DMS 273 (cell line): ENCODE measurements at regions not wholly inside any gene's neighbourhood (a gene's known extent, or its start where the extent isn't known, plus 50 kb on each side); places are given as distances from the start of the nearest gene placed in this dataset.
"Not testable (repeated sequence)": the region's sequence is repeated elsewhere in the genome, so short reads cannot be mapped to it uniquely, and the experiment has no call there.

Experiments used
- DNase-seq: peaks from one replicate; lab custom pipeline; 2025; ENCODE audit not compliant: unreplicated experiment; lab: John Stamatoyannopoulos, UW

- no peak for DNase-seq
These were observed 254.9 kb downstream of the PLK2 start for GRCh38 chr5:58204966-58205365.

GRCh38 chr5:58202941-58203444 lies 256.9 kb downstream of the PLK2 start:
- DNase-seq = no peak

GRCh38 chr5:58201922-58202648 lies 257.8 kb downstream of the PLK2 start:
- DNase-seq = no peak

- no peak for DNase-seq
These were observed 259.4 kb downstream of the PLK2 start for GRCh38 chr5:58200451-58200850.

- DNase-seq = no peak
These were observed 260.8 kb downstream of the PLK2 start for GRCh38 chr5:58199087-58199486.

GRCh38 chr5:58198330-58198729 lies 261.6 kb downstream of the PLK2 start:
- DNase-seq = no peak

- no peak for DNase-seq
These were observed 262.0 kb downstream of the PLK2 start for GRCh38 chr5:58197875-58198274.

GRCh38 chr5:58191443-58191842 lies 268.4 kb downstream of the PLK2 start:
- DNase-seq = no peak

- DNase-seq = no peak
These were observed 271.6 kb downstream of the PLK2 start for GRCh38 chr5:58188262-58188651.

- no peak for DNase-seq
These were observed 272.2 kb downstream of the PLK2 start for GRCh38 chr5:58187432-58188261.

GRCh38 chr5:58185801-58186200 lies 274.1 kb downstream of the PLK2 start:
- no peak for DNase-seq

- DNase-seq = no peak
These were observed 274.5 kb downstream of the PLK2 start for GRCh38 chr5:58185397-58185796.

GRCh38 chr5:58184910-58185309 lies 275.0 kb downstream of the PLK2 start:
- DNase-seq = no peak

- DNase-seq = no peak
These were observed 276.1 kb downstream of the PLK2 start for GRCh38 chr5:58183786-58184085.

GRCh38 chr5:58183078-58183785 lies 276.7 kb downstream of the PLK2 start:
- no peak for DNase-seq

- no peak for DNase-seq
These were observed 277.5 kb downstream of the PLK2 start for GRCh38 chr5:58182287-58182841.

GRCh38 chr5:58181578-58182286 lies 278.2 kb downstream of the PLK2 start:
- no peak for DNase-seq

GRCh38 chr5:58172946-58173345 lies 286.9 kb downstream of the PLK2 start:
- DNase-seq = no peak

GRCh38 chr5:58165152-58165551 lies 294.7 kb downstream of the PLK2 start:
- no peak for DNase-seq

- DNase-seq = not testable (repeated sequence)
These were observed 298.0 kb downstream of the PLK2 start for GRCh38 chr5:58161889-58162288.
